Liver (tissue), 3 donors: ENCODE measurements at regions not wholly inside any gene's neighbourhood (a gene's known extent, or its start where the extent isn't known, plus 50 kb on each side); places are given as distances from the start of the nearest gene placed in this dataset.

Experiments
- CTCF ChIP-seq: fragments of 150-350 bp; IDR thresholded peaks from 2 replicates; pipeline ENCODE4 v1.5.1; 2017; ENCODE audit warnings: improper control_type of control experiment, low read depth, low read length; ENCODE audit not compliant: missing input control
- EGR1 ChIP-seq, 2 donors: IDR thresholded peaks; 2 replicates each; pipeline ENCODE4 v1.6.1; 2016 to 2018; ENCODE audit warnings: antibody characterized with exemption in 2 of 2, low read depth in 2 of 2
- GABPA ChIP-seq, 2 donors: IDR thresholded peaks in 1 of 2; conservative IDR thresholded peaks in 1 of 2; 2 replicates each; pipeline ENCODE4 v1.6.1; 2016; ENCODE audit warnings: antibody characterized with exemption in 2 of 2, mild to moderate bottlenecking in 1 of 2, moderate library complexity in 1 of 2
- JUND ChIP-seq, 2 donors: IDR thresholded peaks; 2 replicates each; pipeline ENCODE4 v1.6.1; 2016; ENCODE audit warnings: antibody characterized with exemption in 2 of 2
- RAD21 ChIP-seq, 2 donors: IDR thresholded peaks; 2 replicates each; pipeline ENCODE4 v1.6.1; 2016; ENCODE audit warnings: antibody characterized with exemption in 2 of 2, mild to moderate bottlenecking in 2 of 2
- TAF1 ChIP-seq: conservative IDR thresholded peaks from 2 replicates; pipeline ENCODE4 v1.6.1; 2016; ENCODE audit warnings: antibody characterized with exemption, mild to moderate bottlenecking
- YY1 ChIP-seq: IDR thresholded peaks from 2 replicates; pipeline ENCODE4 v1.6.1; 2016; ENCODE audit warnings: antibody characterized with exemption, mild to moderate bottlenecking
- TF ChIP-seq, protein P1 (sequence below): IDR thresholded peaks from 2 replicates; pipeline ENCODE4 v1.6.1; 2016; ENCODE audit warnings: antibody characterized with exemption, mild to moderate bottlenecking
- TF ChIP-seq, protein P2 (sequence below): IDR thresholded peaks from 2 replicates; pipeline ENCODE4 v1.6.1; 2016; ENCODE audit warnings: antibody characterized with exemption
- donor health status: healthy.
- donor health status: healthy.

DNA sequence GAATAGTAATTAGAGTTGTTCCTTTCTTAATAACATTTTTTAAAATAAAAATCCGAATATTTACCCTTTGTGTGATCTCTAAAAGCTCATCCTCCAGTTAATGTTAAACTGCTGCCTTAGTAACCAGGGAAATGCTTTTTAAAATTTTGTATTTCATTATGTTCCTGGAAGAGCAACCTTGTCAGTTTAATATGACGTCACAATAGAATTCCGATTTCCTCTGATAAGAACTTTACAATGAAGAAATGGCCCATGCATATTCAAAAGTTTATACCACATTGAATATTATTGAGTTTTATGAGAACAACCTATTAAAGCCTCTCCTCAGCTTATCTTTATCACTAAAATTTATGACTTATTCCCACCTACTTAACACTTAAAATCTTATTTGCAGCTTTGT is 1566.6 kb downstream of the EFNB2 start:
- no peak for TF ChIP-seq GABPA (IDR thresholded peaks at IDR 0.05 in 1 of 2, conservative IDR thresholded peaks at IDR 0.05 in 1 of 2)
- TF ChIP-seq, protein P1, sequence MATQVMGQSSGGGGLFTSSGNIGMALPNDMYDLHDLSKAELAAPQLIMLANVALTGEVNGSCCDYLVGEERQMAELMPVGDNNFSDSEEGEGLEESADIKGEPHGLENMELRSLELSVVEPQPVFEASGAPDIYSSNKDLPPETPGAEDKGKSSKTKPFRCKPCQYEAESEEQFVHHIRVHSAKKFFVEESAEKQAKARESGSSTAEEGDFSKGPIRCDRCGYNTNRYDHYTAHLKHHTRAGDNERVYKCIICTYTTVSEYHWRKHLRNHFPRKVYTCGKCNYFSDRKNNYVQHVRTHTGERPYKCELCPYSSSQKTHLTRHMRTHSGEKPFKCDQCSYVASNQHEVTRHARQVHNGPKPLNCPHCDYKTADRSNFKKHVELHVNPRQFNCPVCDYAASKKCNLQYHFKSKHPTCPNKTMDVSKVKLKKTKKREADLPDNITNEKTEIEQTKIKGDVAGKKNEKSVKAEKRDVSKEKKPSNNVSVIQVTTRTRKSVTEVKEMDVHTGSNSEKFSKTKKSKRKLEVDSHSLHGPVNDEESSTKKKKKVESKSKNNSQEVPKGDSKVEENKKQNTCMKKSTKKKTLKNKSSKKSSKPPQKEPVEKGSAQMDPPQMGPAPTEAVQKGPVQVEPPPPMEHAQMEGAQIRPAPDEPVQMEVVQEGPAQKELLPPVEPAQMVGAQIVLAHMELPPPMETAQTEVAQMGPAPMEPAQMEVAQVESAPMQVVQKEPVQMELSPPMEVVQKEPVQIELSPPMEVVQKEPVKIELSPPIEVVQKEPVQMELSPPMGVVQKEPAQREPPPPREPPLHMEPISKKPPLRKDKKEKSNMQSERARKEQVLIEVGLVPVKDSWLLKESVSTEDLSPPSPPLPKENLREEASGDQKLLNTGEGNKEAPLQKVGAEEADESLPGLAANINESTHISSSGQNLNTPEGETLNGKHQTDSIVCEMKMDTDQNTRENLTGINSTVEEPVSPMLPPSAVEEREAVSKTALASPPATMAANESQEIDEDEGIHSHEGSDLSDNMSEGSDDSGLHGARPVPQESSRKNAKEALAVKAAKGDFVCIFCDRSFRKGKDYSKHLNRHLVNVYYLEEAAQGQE: no peak
- TF ChIP-seq CTCF: no peak
- no peak for TF ChIP-seq YY1
- no peak for TF ChIP-seq RAD21 (IDR thresholded peaks at IDR 0.05)
- TF ChIP-seq JUND (IDR thresholded peaks at IDR 0.05): no peak
- TF ChIP-seq EGR1 (IDR thresholded peaks at IDR 0.05; ENCODE audit: low read depth in 2 of 2): no peak
- no peak for TF ChIP-seq TAF1
- TF ChIP-seq, protein P2, sequence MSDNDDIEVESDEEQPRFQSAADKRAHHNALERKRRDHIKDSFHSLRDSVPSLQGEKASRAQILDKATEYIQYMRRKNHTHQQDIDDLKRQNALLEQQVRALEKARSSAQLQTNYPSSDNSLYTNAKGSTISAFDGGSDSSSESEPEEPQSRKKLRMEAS: no peak
